ENCODE measurements at regions not wholly inside any gene's neighbourhood (a gene's known extent, or its start where the extent isn't known, plus 50 kb on each side); places are given as distances from the start of the nearest gene placed in this dataset.

- Mint-ChIP-seq H3K9me3 (no peaks in the 10 kb centered on the region), H3K27me3 (no peaks in the 10 kb centered on the region), H3K4me3 (no peak overlapping the region), H3K27ac (no peak overlapping the region), H3K36me3 (ENCODE audit: low read depth) (no peaks in the 10 kb centered on the region), H3K4me1 (ENCODE audit: low read depth) (no peaks in the 10 kb centered on the region)
Observed at GRCh38 chr15:58261368-58261767, 123.2 kb downstream of the AQP9 start.

- Mint-ChIP-seq H3K27me3 (no peaks in the 10 kb centered on the region), H3K27ac (no peak overlapping the region), H3K4me3 (no peak overlapping the region), H3K36me3 (ENCODE audit: low read depth) (no peaks in the 10 kb centered on the region), H3K9me3 (no peaks in the 10 kb centered on the region), H3K4me1 (ENCODE audit: low read depth) (peaks cover under 1% of the 10 kb centered on the region)
Observed at GRCh38 chr15:58264053-58264971, 126.1 kb downstream of the AQP9 start.

- Mint-ChIP-seq H3K4me1 (ENCODE audit: low read depth) (peaks cover 11% of the 10 kb centered on the region), H3K27ac (no peak overlapping the region), H3K27me3 (no peaks in the 10 kb centered on the region)
Observed at GRCh38 chr15:58267051-58267450, 128.9 kb downstream of the AQP9 start.

GRCh38 chr15:58268746-58269267 is 130.6 kb downstream of the AQP9 start:
- H3K27ac Mint-ChIP-seq: no peak overlapping the region
- no peaks in the 10 kb centered on the region for H3K27me3 Mint-ChIP-seq
- H3K4me1 Mint-ChIP-seq (ENCODE audit: low read depth): peaks cover 11% of the 10 kb centered on the region
- H3K9me3 Mint-ChIP-seq: peaks cover 7% of the 10 kb centered on the region
- H3K36me3 Mint-ChIP-seq (ENCODE audit: low read depth): peaks cover 6% of the 10 kb centered on the region
- no peak overlapping the region for H3K4me3 Mint-ChIP-seq

More at GRCh38 chr15:58267051-58267450, 128.9 kb downstream of the AQP9 start:
- H3K36me3 Mint-ChIP-seq (ENCODE audit: low read depth): peaks cover 6% of the 10 kb centered on the region
- no peak overlapping the region for H3K4me3 Mint-ChIP-seq
- peaks cover 7% of the 10 kb centered on the region for H3K9me3 Mint-ChIP-seq

- peaks cover 7% of the 10 kb centered on the region for H3K9me3 Mint-ChIP-seq
- H3K27ac Mint-ChIP-seq: no peak overlapping the region
- peaks cover 11% of the 10 kb centered on the region for H3K4me1 Mint-ChIP-seq (ENCODE audit: low read depth)
- H3K4me3 Mint-ChIP-seq: no peak overlapping the region
- peaks cover 6% of the 10 kb centered on the region for H3K36me3 Mint-ChIP-seq (ENCODE audit: low read depth)
- H3K27me3 Mint-ChIP-seq: no peaks in the 10 kb centered on the region
Observed at GRCh38 chr15:58269455-58270414, 131.6 kb downstream of the AQP9 start.

- H3K27ac Mint-ChIP-seq: no peak overlapping the region
- H3K36me3 Mint-ChIP-seq (ENCODE audit: low read depth): peaks cover 6% of the 10 kb centered on the region
- H3K27me3 Mint-ChIP-seq: no peaks in the 10 kb centered on the region
- H3K4me3 Mint-ChIP-seq: no peak overlapping the region
- peaks cover 11% of the 10 kb centered on the region for H3K4me1 Mint-ChIP-seq (ENCODE audit: low read depth)
- peaks cover 7% of the 10 kb centered on the region for H3K9me3 Mint-ChIP-seq
Observed at GRCh38 chr15:58271410-58271809, 133.2 kb downstream of the AQP9 start.

- no peak overlapping the region for H3K27ac Mint-ChIP-seq
- no peak overlapping the region for H3K4me3 Mint-ChIP-seq
- H3K27me3 Mint-ChIP-seq: no peaks in the 10 kb centered on the region
- H3K4me1 Mint-ChIP-seq (ENCODE audit: low read depth): peaks cover 11% of the 10 kb centered on the region
- peaks cover 7% of the 10 kb centered on the region for H3K9me3 Mint-ChIP-seq
- peaks cover 6% of the 10 kb centered on the region for H3K36me3 Mint-ChIP-seq (ENCODE audit: low read depth)
Observed at GRCh38 chr15:58273104-58273503, 134.9 kb downstream of the AQP9 start.

- Mint-ChIP-seq H3K27me3 (no peaks in the 10 kb centered on the region), H3K27ac (no peak overlapping the region), H3K36me3 (ENCODE audit: low read depth) (peaks cover 6% of the 10 kb centered on the region), H3K4me3 (no peak overlapping the region), H3K9me3 (peaks cover 7% of the 10 kb centered on the region), H3K4me1 (ENCODE audit: low read depth) (peaks cover 5% of the 10 kb centered on the region)
Observed at GRCh38 chr15:58274885-58275284, 136.7 kb downstream of the AQP9 start.

GRCh38 chr15:58275785-58276184 is 137.6 kb downstream of the AQP9 start:
- no peak overlapping the region for H3K4me3 Mint-ChIP-seq
- H3K27me3 Mint-ChIP-seq: no peaks in the 10 kb centered on the region
- H3K27ac Mint-ChIP-seq: no peak overlapping the region
- H3K9me3 Mint-ChIP-seq: peaks cover 7% of the 10 kb centered on the region
- peaks cover 6% of the 10 kb centered on the region for H3K36me3 Mint-ChIP-seq (ENCODE audit: low read depth)
- no peaks in the 10 kb centered on the region for H3K4me1 Mint-ChIP-seq (ENCODE audit: low read depth)

- Mint-ChIP-seq H3K27me3 (no peaks in the 10 kb centered on the region), H3K27ac (no peak overlapping the region), H3K4me1 (ENCODE audit: low read depth) (no peaks in the 10 kb centered on the region), H3K36me3 (ENCODE audit: low read depth) (no peaks in the 10 kb centered on the region), H3K9me3 (no peaks in the 10 kb centered on the region), H3K4me3 (no peak overlapping the region)
Observed at GRCh38 chr15:58276924-58277323, 138.7 kb downstream of the AQP9 start.

- Mint-ChIP-seq H3K27ac (no peak overlapping the region), H3K36me3 (ENCODE audit: low read depth) (no peaks in the 10 kb centered on the region), H3K4me3 (no peak overlapping the region), H3K27me3 (no peaks in the 10 kb centered on the region), H3K9me3 (no peaks in the 10 kb centered on the region), H3K4me1 (ENCODE audit: low read depth) (no peaks in the 10 kb centered on the region)
Observed at GRCh38 chr15:58277333-58277732, 139.2 kb downstream of the AQP9 start.

GRCh38 chr15:58279106-58279505 is 140.9 kb downstream of the AQP9 start:
- no peaks in the 10 kb centered on the region for H3K27me3 Mint-ChIP-seq

GRCh38 chr15:58279654-58280053 is 141.5 kb downstream of the AQP9 start:
- H3K4me3 Mint-ChIP-seq: no peak overlapping the region
- H3K27ac Mint-ChIP-seq: no peak overlapping the region
- no peaks in the 10 kb centered on the region for H3K9me3 Mint-ChIP-seq
- no peaks in the 10 kb centered on the region for H3K36me3 Mint-ChIP-seq (ENCODE audit: low read depth)
- H3K27me3 Mint-ChIP-seq: no peaks in the 10 kb centered on the region
- no peaks in the 10 kb centered on the region for H3K4me1 Mint-ChIP-seq (ENCODE audit: low read depth)

More at GRCh38 chr15:58279106-58279505, 140.9 kb downstream of the AQP9 start:
- no peak overlapping the region for H3K4me3 Mint-ChIP-seq
- no peaks in the 10 kb centered on the region for H3K9me3 Mint-ChIP-seq
- no peak overlapping the region for H3K27ac Mint-ChIP-seq
- H3K4me1 Mint-ChIP-seq (ENCODE audit: low read depth): no peaks in the 10 kb centered on the region
- no peaks in the 10 kb centered on the region for H3K36me3 Mint-ChIP-seq (ENCODE audit: low read depth)

GRCh38 chr15:58282060-58282708 is 144.0 kb downstream of the AQP9 start:
- Mint-ChIP-seq H3K27ac (no peak overlapping the region), H3K9me3 (no peaks in the 10 kb centered on the region), H3K27me3 (no peaks in the 10 kb centered on the region), H3K4me1 (ENCODE audit: low read depth) (peaks cover 9% of the 10 kb centered on the region), H3K4me3 (no peak overlapping the region), H3K36me3 (ENCODE audit: low read depth) (no peaks in the 10 kb centered on the region)
